Adrenal gland (tissue), 9 donors: ENCODE measurements at regions not wholly inside any gene's neighbourhood (a gene's known extent, or its start where the extent isn't known, plus 50 kb on each side); places are given as distances from the start of the nearest gene placed in this dataset.

Experiments
- DNase-seq, 7 donors: peaks; one replicate each; pipeline ENCODE4 v3.0.0-alpha.2; 2019 to 2020
- H3K27ac ChIP-seq, 5 donors: fragments of 200-600 bp; sonication (generic) in 4 of 5; 1 replicate in 3 of 5; 2 replicates in 2 of 5; pipeline versions ENCODE4 v1.5.1 to v1.8.0; 2016 to 2020; ENCODE audit warnings: mild to moderate bottlenecking in 1 of 5
- H3K27me3 ChIP-seq: fragments of 200-600 bp; 2 replicates; pipeline ENCODE4 v1.8.0; 2021
- H3K36me3 ChIP-seq, 2 donors: fragments of 200-600 bp; replicated peaks in 1 of 2; 1 replicate in 1 of 2; 2 replicates in 1 of 2; pipeline versions ENCODE4 v1.5.1 to v1.8.0; 2018 to 2022
- H3K4me1 ChIP-seq, 2 donors: fragments of 200-600 bp; replicated peaks in 1 of 2; 1 replicate in 1 of 2; 2 replicates in 1 of 2; pipeline versions ENCODE4 v1.5.1 to v1.8.0; 2018 to 2021
- H3K4me3 ChIP-seq, 4 donors: fragments of 200-600 bp; sonication (generic) in 3 of 4; one replicate each; pipeline ENCODE4 v1.5.1; 2016 to 2018
- H3K9me3 ChIP-seq, 3 donors: fragments of 200-600 bp; sonication (generic) in 1 of 3; replicated peaks in 1 of 3; 1 replicate in 2 of 3; 2 replicates in 1 of 3; pipeline versions ENCODE4 v1.5.1 to v1.8.0; 2016 to 2021
- POLR2A ChIP-seq, 2 donors: fragments of 450-650 bp; IDR thresholded peaks; one replicate each; pipeline ENCODE4 v1.6.1; 2017; ENCODE audit warnings: antibody characterized with exemption in 2 of 2, mild to moderate bottlenecking in 2 of 2, moderate library complexity in 1 of 2
- WGBS, 4 donors: extraction: QIAGEN DNeasy Blood & Tissue Kit in 2 of 4; methylation state at CpG; one replicate each; pipeline versions ENCODE4 v1.1.5 to v1.1.7; 2013 to 2017; 5-methylcytosine and 5-hydroxymethylcytosine counted together
- intact Hi-C, 2 donors: fragments of 100-400 bp; cut with DNase I; formaldehyde crosslinking; loops; one replicate each; pipeline versions ENCODE4 v1.14.1 to v1.15.0; 2022 to 2023
- TF ChIP-seq, protein P1 (sequence below), 6 experiments: fragments of 450-650 bp in 4 of 6; fragments of 200-600 bp in 2 of 6; sonication (generic) in 1 of 6; IDR thresholded peaks; 1 replicate in 5 of 6; 2 replicates in 1 of 6; pipeline versions ENCODE4 v1.5.1 to v1.8.0; 2016 to 2021; ENCODE audit warnings: antibody characterized with exemption in 6 of 6, mild to moderate bottlenecking in 2 of 6, moderate library complexity in 1 of 6
- donor health status: healthy with polysubstance abuse.
- donor health status: Bipolar disorder and iron deficiency.
- donor health status: DM: yes; HTN: yes; CAD: no.
- donor health status: DM: no; HTN: no; CAD: no.
- donor health status: DM: no; HTN: no; CAD: no.

DNA sequence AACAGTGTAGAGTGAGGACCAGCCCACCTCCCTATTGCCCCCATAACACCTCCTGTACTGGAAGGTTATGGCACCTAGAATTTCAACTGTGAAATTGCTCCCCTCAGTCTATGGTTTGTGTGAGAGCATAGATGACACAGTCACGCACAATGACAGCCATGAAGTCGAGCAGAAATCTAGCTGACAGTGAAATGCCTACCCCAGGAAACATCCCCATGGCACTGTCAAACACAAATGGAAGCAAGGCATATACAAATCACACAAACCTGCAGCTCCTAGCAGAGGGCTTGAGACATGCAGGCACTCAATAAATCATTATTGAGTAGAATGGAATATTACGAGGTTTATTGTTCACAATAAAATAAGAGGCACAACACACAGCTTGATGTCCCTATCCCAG, 142.5 kb upstream of the ST6GALNAC5 start:
- no peak for DNase-seq
- Histone ChIP-seq H3K4me1 (no peaks in the 10 kb centered on the region), H3K4me3 (no peak overlapping the region), H3K27me3 (no peaks in the 10 kb centered on the region), H3K36me3 (no peaks in the 10 kb centered on the region), H3K27ac (no peak overlapping the region), H3K9me3 (no peaks in the 10 kb centered on the region)
- TF ChIP-seq, protein P1, sequence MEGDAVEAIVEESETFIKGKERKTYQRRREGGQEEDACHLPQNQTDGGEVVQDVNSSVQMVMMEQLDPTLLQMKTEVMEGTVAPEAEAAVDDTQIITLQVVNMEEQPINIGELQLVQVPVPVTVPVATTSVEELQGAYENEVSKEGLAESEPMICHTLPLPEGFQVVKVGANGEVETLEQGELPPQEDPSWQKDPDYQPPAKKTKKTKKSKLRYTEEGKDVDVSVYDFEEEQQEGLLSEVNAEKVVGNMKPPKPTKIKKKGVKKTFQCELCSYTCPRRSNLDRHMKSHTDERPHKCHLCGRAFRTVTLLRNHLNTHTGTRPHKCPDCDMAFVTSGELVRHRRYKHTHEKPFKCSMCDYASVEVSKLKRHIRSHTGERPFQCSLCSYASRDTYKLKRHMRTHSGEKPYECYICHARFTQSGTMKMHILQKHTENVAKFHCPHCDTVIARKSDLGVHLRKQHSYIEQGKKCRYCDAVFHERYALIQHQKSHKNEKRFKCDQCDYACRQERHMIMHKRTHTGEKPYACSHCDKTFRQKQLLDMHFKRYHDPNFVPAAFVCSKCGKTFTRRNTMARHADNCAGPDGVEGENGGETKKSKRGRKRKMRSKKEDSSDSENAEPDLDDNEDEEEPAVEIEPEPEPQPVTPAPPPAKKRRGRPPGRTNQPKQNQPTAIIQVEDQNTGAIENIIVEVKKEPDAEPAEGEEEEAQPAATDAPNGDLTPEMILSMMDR (IDR thresholded peaks at IDR 0.05), result no peak
- TF ChIP-seq POLR2A (IDR thresholded peaks at IDR 0.05), result no peak
- intact Hi-C loops, result no loop called here
- 76 to 90% (median 88%) methylated on average over 3 of the region's 3 CpGs for WGBS, 4 donors

DNA sequence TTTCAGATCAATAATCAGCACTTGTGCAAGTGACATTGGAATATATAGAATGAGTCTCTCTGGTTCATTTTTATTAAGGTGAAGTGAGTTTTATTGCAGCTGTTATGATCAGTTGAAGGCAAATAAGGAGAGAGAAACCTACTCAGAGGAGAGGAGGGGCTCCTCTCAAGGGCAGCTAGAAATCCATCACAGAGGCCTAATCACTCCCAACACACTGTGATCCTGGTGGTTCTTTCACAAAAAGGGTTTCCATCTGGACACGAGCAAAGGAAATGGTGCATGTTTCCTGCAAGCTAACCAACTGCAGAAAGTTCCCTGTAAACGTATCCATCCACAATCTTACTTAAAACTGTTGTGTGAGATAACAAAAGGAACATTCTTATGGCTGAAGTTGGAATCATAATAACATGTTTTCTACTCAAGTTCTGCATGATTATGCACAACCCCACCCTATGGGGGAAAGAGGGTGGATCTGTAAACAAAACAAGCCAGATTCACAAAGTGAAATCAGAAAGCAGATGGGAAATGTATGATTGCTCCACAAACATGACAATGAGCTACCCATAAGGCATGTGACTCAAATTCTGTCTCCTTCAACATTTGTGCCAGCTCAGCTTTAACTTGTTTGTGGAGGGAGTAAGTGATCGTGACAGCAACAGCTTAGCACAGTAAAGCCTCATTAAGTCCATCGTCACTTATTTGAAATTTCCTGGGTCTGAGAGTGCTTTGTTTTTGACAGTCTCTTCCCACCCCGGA, 141.2 kb upstream of the ST6GALNAC5 start:
- Histone ChIP-seq H3K36me3 (no peaks in the 10 kb centered on the region), H3K4me1 (no peaks in the 10 kb centered on the region), H3K27me3 (no peaks in the 10 kb centered on the region), H3K27ac (no peak overlapping the region), H3K9me3 (no peaks in the 10 kb centered on the region), H3K4me3 (no peak overlapping the region)
- DNase-seq, result no peak
- TF ChIP-seq POLR2A (IDR thresholded peaks at IDR 0.05), result no peak
- TF ChIP-seq, protein P1 (IDR thresholded peaks at IDR 0.05), result no peak
- intact Hi-C loops, result no loop called here
- 68 to 74% (median 72%) methylated on average over 5 of the region's 5 CpGs for WGBS, 4 donors

DNA sequence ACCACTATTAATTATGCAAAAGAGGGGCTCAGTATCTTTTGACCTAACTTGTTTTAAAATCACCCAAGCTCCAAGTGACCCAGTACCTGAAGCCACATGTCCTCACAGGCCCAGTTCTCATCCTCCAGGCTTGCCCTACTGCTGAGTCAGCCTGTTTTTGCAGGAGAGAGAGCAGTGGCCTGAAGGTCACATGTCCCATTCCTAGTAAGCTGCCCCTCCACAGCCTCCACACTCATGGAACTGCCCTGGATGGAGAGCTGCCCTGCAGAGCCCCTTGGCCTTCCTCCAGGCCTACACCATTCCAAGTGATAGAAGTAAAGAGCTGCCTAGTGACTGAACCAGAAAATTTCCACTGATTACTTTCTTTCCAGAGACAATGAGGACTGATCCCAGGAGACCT, 139.8 kb upstream of the ST6GALNAC5 start:
- H3K27me3 ChIP-seq, result no peaks in the 10 kb centered on the region
- no peaks in the 10 kb centered on the region for H3K36me3 ChIP-seq
- H3K9me3 ChIP-seq, result no peaks in the 10 kb centered on the region
- TF ChIP-seq POLR2A (IDR thresholded peaks at IDR 0.05), result no peak
- TF ChIP-seq, protein P1 (IDR thresholded peaks at IDR 0.05), result no peak
- H3K4me3 ChIP-seq, result no peak overlapping the region
- H3K4me1 ChIP-seq, result no peaks in the 10 kb centered on the region
- no peak overlapping the region for H3K27ac ChIP-seq
- intact Hi-C loops, result no loop called here
- no peak for DNase-seq

DNA sequence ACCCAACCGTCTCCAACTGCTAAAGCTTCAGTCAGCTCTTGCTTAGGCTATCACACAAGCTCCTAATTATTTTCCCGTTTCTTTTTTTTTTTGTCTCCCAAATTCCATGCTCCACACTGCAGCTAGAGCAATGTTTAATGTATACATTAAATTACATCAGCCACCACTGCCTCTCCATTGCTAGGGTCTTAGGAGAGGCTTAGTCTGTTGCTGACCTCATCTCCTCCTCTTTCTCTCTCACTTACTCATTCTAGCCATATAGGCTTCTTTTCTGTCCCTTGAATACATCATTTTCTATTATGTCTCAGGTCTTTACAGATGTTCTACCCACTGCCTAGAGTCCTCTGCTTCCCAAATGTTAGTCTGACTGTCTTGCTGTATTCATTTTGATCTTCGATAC, 138.1 kb upstream of the ST6GALNAC5 start:
- intact Hi-C loops, result no loop called here
- no peaks in the 10 kb centered on the region for H3K27me3 ChIP-seq
- TF ChIP-seq, protein P1 (IDR thresholded peaks at IDR 0.05), result no peak
- no peak for DNase-seq
- WGBS, 4 donors, result 83 to 96% (median 86%) methylated on average over 3 of the region's 3 CpGs
- no peaks in the 10 kb centered on the region for H3K9me3 ChIP-seq
- H3K36me3 ChIP-seq, result no peaks in the 10 kb centered on the region
- H3K27ac ChIP-seq, result no peak overlapping the region
- no peaks in the 10 kb centered on the region for H3K4me1 ChIP-seq
- no peak overlapping the region for H3K4me3 ChIP-seq
